Transverse colon (tissue), 4 donors: ENCODE measurements at regions not wholly inside any gene's neighbourhood (a gene's known extent, or its start where the extent isn't known, plus 50 kb on each side); places are given as distances from the start of the nearest gene placed in this dataset.

ENCODE experiments used
- CTCF ChIP-seq, 5 experiments: fragments of 200-600 bp in 3 of 5; fragments of 450-650 bp in 2 of 5; sonication (generic) in 3 of 5; IDR thresholded peaks; 1 replicate in 2 of 5; 2 replicates in 3 of 5; pipeline ENCODE4 v1.5.1; 2016 to 2017; ENCODE audit warnings: antibody characterized with exemption in 5 of 5, inconsistent platforms in 3 of 5, mild to moderate bottlenecking in 2 of 5, moderate library complexity in 1 of 5
- EP300 ChIP-seq: sonication (generic); formaldehyde crosslinking; IDR thresholded peaks from one replicate; pipeline ENCODE4 v1.6.1; 2017; ENCODE audit warnings: antibody characterized with exemption, low read depth
- POLR2A ChIP-seq: fragments of 450-650 bp; IDR thresholded peaks from one replicate; pipeline ENCODE4 v1.6.1; 2016; ENCODE audit warnings: antibody characterized with exemption, mild to moderate bottlenecking, moderate library complexity
- POLR2AphosphoS5 ChIP-seq, 3 donors: sonication (generic); formaldehyde crosslinking; IDR thresholded peaks; one replicate each; pipeline ENCODE4 v1.6.1; 2016; ENCODE audit warnings: antibody characterized with exemption in 3 of 3

- TF ChIP-seq CTCF (IDR thresholded peaks at IDR 0.05) (no peak), POLR2A (no peak), EP300 (no peak), POLR2AphosphoS5 (IDR thresholded peaks at IDR 0.05) (no peak)
These were observed 574.9 kb downstream of the DIPK2A start for GRCh38 chr3:144546539-144546938.
